ENCODE measurements at regions not wholly inside any gene's neighbourhood (a gene's known extent, or its start where the extent isn't known, plus 50 kb on each side); places are given as distances from the start of the nearest gene placed in this dataset.

GRCh38 chr4:116229420-116229819 is 856.0 kb downstream of the TRAM1L1 start:
- Histone ChIP-seq H3K36me3 (replicated peaks; ENCODE audit: insufficient read depth, low read depth) (no peaks in the 10 kb centered on the region), H3K27ac (no peak overlapping the region), H3K4me3 (no peak overlapping the region), H3K4me1 (ENCODE audit: insufficient read depth) (no peaks in the 10 kb centered on the region), H3K9me3 (ENCODE audit: low read depth) (no peaks in the 10 kb centered on the region), H4K20me1 (ENCODE audit: insufficient read depth, poor library complexity, severe bottlenecking) (no peaks in the 10 kb centered on the region), H2AFZ (no peak overlapping the region), H3K79me2 (no peaks in the 10 kb centered on the region), H3K9me2 (replicated peaks; ENCODE audit: insufficient read depth) (no peaks in the 10 kb centered on the region), H3K4me2 (no peak overlapping the region), H3K27me3 (no peaks in the 10 kb centered on the region)
- DNase-seq (ENCODE audit: low spot score): no peak
- TF ChIP-seq EZH2 (IDR thresholded peaks at IDR 0.05; ENCODE audit: borderline replicate concordance): no peak
- no peak for TF ChIP-seq CTCF (IDR thresholded peaks at IDR 0.05; ENCODE audit: poor library complexity)
- TF ChIP-seq EZH2phosphoT487 (IDR thresholded peaks at IDR 0.05; ENCODE audit: low read depth, severe bottlenecking, unreplicated experiment): no peak
- 86% methylated on average over 3 of the region's 3 CpGs for WGBS (ENCODE audit: low lambda C conversion rate, missing lambda C conversion rate)

- TF ChIP-seq EZH2phosphoT487 (IDR thresholded peaks at IDR 0.05; ENCODE audit: low read depth, severe bottlenecking, unreplicated experiment): no peak
- TF ChIP-seq EZH2 (IDR thresholded peaks at IDR 0.05; ENCODE audit: borderline replicate concordance): no peak
- TF ChIP-seq CTCF (IDR thresholded peaks at IDR 0.05; ENCODE audit: poor library complexity): no peak
- no peaks in the 10 kb centered on the region for H3K9me3 ChIP-seq (ENCODE audit: low read depth)
- H3K4me1 ChIP-seq (ENCODE audit: insufficient read depth): no peaks in the 10 kb centered on the region
- no peaks in the 10 kb centered on the region for H3K9me2 ChIP-seq (replicated peaks; ENCODE audit: insufficient read depth)
- no peak overlapping the region for H3K27ac ChIP-seq
- H3K4me3 ChIP-seq: no peak overlapping the region
- no peak overlapping the region for H2AFZ ChIP-seq
- 78% methylated on average over 8 of the region's 8 CpGs for WGBS (ENCODE audit: low lambda C conversion rate, missing lambda C conversion rate)
- H3K27me3 ChIP-seq: no peaks in the 10 kb centered on the region
- no peak overlapping the region for H3K4me2 ChIP-seq
- H4K20me1 ChIP-seq (ENCODE audit: insufficient read depth, poor library complexity, severe bottlenecking): no peaks in the 10 kb centered on the region
- DNase-seq (ENCODE audit: low spot score): no peak
- H3K36me3 ChIP-seq (replicated peaks; ENCODE audit: insufficient read depth, low read depth): no peaks in the 10 kb centered on the region
- no peaks in the 10 kb centered on the region for H3K79me2 ChIP-seq
Observed at GRCh38 chr4:116223040-116223732, 862.2 kb downstream of the TRAM1L1 start.

GRCh38 chr4:116217781-116218180 is 867.6 kb downstream of the TRAM1L1 start:
- H3K4me3 ChIP-seq: no peak overlapping the region
- no peak overlapping the region for H2AFZ ChIP-seq
- no peaks in the 10 kb centered on the region for H3K9me3 ChIP-seq (ENCODE audit: low read depth)
- H3K27ac ChIP-seq: no peak overlapping the region
- no peaks in the 10 kb centered on the region for H3K27me3 ChIP-seq
- no peaks in the 10 kb centered on the region for H3K4me1 ChIP-seq (ENCODE audit: insufficient read depth)
- H3K79me2 ChIP-seq: no peaks in the 10 kb centered on the region
- 70% methylated on average over 2 of the region's 2 CpGs for WGBS (ENCODE audit: low lambda C conversion rate, missing lambda C conversion rate)
- H3K4me2 ChIP-seq: no peak overlapping the region
- no peak for DNase-seq (ENCODE audit: low spot score)
- H3K36me3 ChIP-seq (replicated peaks; ENCODE audit: insufficient read depth, low read depth): no peaks in the 10 kb centered on the region
- no peaks in the 10 kb centered on the region for H4K20me1 ChIP-seq (ENCODE audit: insufficient read depth, poor library complexity, severe bottlenecking)
- H3K9me2 ChIP-seq (replicated peaks; ENCODE audit: insufficient read depth): no peaks in the 10 kb centered on the region
- TF ChIP-seq EZH2phosphoT487 (IDR thresholded peaks at IDR 0.05; ENCODE audit: low read depth, severe bottlenecking, unreplicated experiment) (no peak), CTCF (IDR thresholded peaks at IDR 0.05; ENCODE audit: poor library complexity) (no peak), EZH2 (IDR thresholded peaks at IDR 0.05; ENCODE audit: borderline replicate concordance) (no peak)

Measured in hepatocyte (in vitro differentiated cells).